ENCODE measurements at regions not wholly inside any gene's neighbourhood (a gene's known extent, or its start where the extent isn't known, plus 50 kb on each side); places are given as distances from the start of the nearest gene placed in this dataset.

- CTCF ChIA-PET = no interaction called here
- DNase-seq (ENCODE audit: extremely low spot score) = no peak
- POLR2A ChIA-PET = no interaction called here
- TF ChIP-seq CTBP1 (IDR thresholded peaks at IDR 0.05; ENCODE audit: borderline replicate concordance) (no peak), FOXK2 (IDR thresholded peaks at IDR 0.05) (no peak), LEF1 (IDR thresholded peaks at IDR 0.05; ENCODE audit: borderline replicate concordance) (no peak), SUZ12 (IDR thresholded peaks at IDR 0.05) (no peak), ELF4 (IDR thresholded peaks at IDR 0.05) (no peak), FOXA1 (IDR thresholded peaks at IDR 0.05) (no peak), BHLHE40 (IDR thresholded peaks at IDR 0.05; ENCODE audit: borderline replicate concordance) (no peak), ARNT (IDR thresholded peaks at IDR 0.05) (no peak), ZNF384 (IDR thresholded peaks at IDR 0.05) (no peak)
Measured at GRCh38 chr2:203789618-203790017, 78.0 kb upstream of the CTLA4 start.

GRCh38 chr2:203790134-203790852 lies 77.3 kb upstream of the CTLA4 start:
- no peak for TF ChIP-seq LEF1 (IDR thresholded peaks at IDR 0.05; ENCODE audit: borderline replicate concordance)
- TF ChIP-seq NFRKB (IDR thresholded peaks at IDR 0.05) = no peak
- no peak for TF ChIP-seq CTBP1 (IDR thresholded peaks at IDR 0.05; ENCODE audit: borderline replicate concordance)
- TF ChIP-seq HDGF (IDR thresholded peaks at IDR 0.05; ENCODE audit: borderline replicate concordance) = no peak
- no peak for TF ChIP-seq ELF4 (IDR thresholded peaks at IDR 0.05)
- TF ChIP-seq BHLHE40 (IDR thresholded peaks at IDR 0.05; ENCODE audit: borderline replicate concordance) = no peak
- TF ChIP-seq SP1 (IDR thresholded peaks at IDR 0.05) = no peak
- TF ChIP-seq ARNT (IDR thresholded peaks at IDR 0.05) = no peak
- TF ChIP-seq ZNF384 (IDR thresholded peaks at IDR 0.05) = no peak
- CTCF ChIA-PET = no interaction called here

GRCh38 chr2:203796248-203797010 lies 71.1 kb upstream of the CTLA4 start:
- DNase-seq (ENCODE audit: extremely low spot score) = no peak
- TF ChIP-seq ZNF384 (IDR thresholded peaks at IDR 0.05) (no peak), NFRKB (IDR thresholded peaks at IDR 0.05) (no peak), ARNT (IDR thresholded peaks at IDR 0.05) (no peak), FOXM1 (IDR thresholded peaks at IDR 0.05; ENCODE audit: borderline replicate concordance) (no peak), SP1 (IDR thresholded peaks at IDR 0.05) (no peak), CTBP1 (IDR thresholded peaks at IDR 0.05; ENCODE audit: borderline replicate concordance) (no peak)
- CTCF ChIA-PET = no interaction called here
- POLR2A ChIA-PET = no interaction called here

More at GRCh38 chr2:203790134-203790852, 77.3 kb upstream of the CTLA4 start:
- POLR2A ChIA-PET = no interaction called here
- no peak for DNase-seq (ENCODE audit: extremely low spot score)

GRCh38 chr2:203797276-203797675 lies 70.3 kb upstream of the CTLA4 start:
- no peak for TF ChIP-seq TARDBP (IDR thresholded peaks at IDR 0.05)
- no peak for TF ChIP-seq LEF1 (IDR thresholded peaks at IDR 0.05; ENCODE audit: borderline replicate concordance)
- no peak for TF ChIP-seq HDGF (IDR thresholded peaks at IDR 0.05; ENCODE audit: borderline replicate concordance)
- ChIA-PET POLR2A (no interaction called here), CTCF (interaction anchor here (0.6 to 1.8 kb wide), 2 partner anchors 13 to 289 kb away, joined by 3 read pairs; no protein-coding TSS in a partner anchor)
- DNase-seq (ENCODE audit: extremely low spot score) = no peak

- POLR2A ChIA-PET = no interaction called here
- TF ChIP-seq CTBP1 (IDR thresholded peaks at IDR 0.05; ENCODE audit: borderline replicate concordance) = no peak
- TF ChIP-seq ARNT (IDR thresholded peaks at IDR 0.05) = no peak
- no peak for TF ChIP-seq FOXA1 (IDR thresholded peaks at IDR 0.05)
- TF ChIP-seq NFRKB (IDR thresholded peaks at IDR 0.05) = no peak
- CTCF ChIA-PET = interaction anchor here (0.6 to 1.8 kb wide), 2 partner anchors 14 to 289 kb away, joined by 3 read pairs; no protein-coding TSS in a partner anchor
- no peak for DNase-seq (ENCODE audit: extremely low spot score)
Measured at GRCh38 chr2:203797712-203798111, 69.9 kb upstream of the CTLA4 start.

GRCh38 chr2:203798296-203799087 lies 69.1 kb upstream of the CTLA4 start:
- ChIA-PET POLR2A (no interaction called here), CTCF (interaction anchor here (1.8 kb wide), 1 partner anchor 15 kb away, joined by 3 read pairs; no protein-coding TSS in a partner anchor)
- TF ChIP-seq FOXM1 (IDR thresholded peaks at IDR 0.05; ENCODE audit: borderline replicate concordance) (no peak), L3MBTL2 (conservative IDR thresholded peaks at IDR 0.05) (no peak), HDGF (IDR thresholded peaks at IDR 0.05; ENCODE audit: borderline replicate concordance) (no peak), FOXK2 (IDR thresholded peaks at IDR 0.05) (no peak), CTBP1 (IDR thresholded peaks at IDR 0.05; ENCODE audit: borderline replicate concordance) (no peak), SUZ12 (IDR thresholded peaks at IDR 0.05) (no peak)
- DNase-seq (ENCODE audit: extremely low spot score) = no peak

GRCh38 chr2:203799908-203800307 lies 67.7 kb upstream of the CTLA4 start:
- ChIA-PET CTCF (no interaction called here), POLR2A (no interaction called here)
- no peak for DNase-seq (ENCODE audit: extremely low spot score)
- TF ChIP-seq PKNOX1 (IDR thresholded peaks at IDR 0.05) = no peak
- TF ChIP-seq ELF4 (IDR thresholded peaks at IDR 0.05) = no peak

- no peak for TF ChIP-seq ZNF384 (IDR thresholded peaks at IDR 0.05)
- no peak for TF ChIP-seq FOXK2 (IDR thresholded peaks at IDR 0.05)
- TF ChIP-seq ARNT (IDR thresholded peaks at IDR 0.05) = no peak
- no peak for TF ChIP-seq BHLHE40 (IDR thresholded peaks at IDR 0.05; ENCODE audit: borderline replicate concordance)
- no peak for TF ChIP-seq LEF1 (IDR thresholded peaks at IDR 0.05; ENCODE audit: borderline replicate concordance)
- TF ChIP-seq FOXA1 (IDR thresholded peaks at IDR 0.05) = no peak
- TF ChIP-seq FOXM1 (IDR thresholded peaks at IDR 0.05; ENCODE audit: borderline replicate concordance) = no peak
- no peak for TF ChIP-seq NFRKB (IDR thresholded peaks at IDR 0.05)
- TF ChIP-seq PKNOX1 (IDR thresholded peaks at IDR 0.05) = no peak
- no peak for TF ChIP-seq SUZ12 (IDR thresholded peaks at IDR 0.05)
- TF ChIP-seq ELF4 (IDR thresholded peaks at IDR 0.05) = no peak
- TF ChIP-seq CTBP1 (IDR thresholded peaks at IDR 0.05; ENCODE audit: borderline replicate concordance) = no peak
- TF ChIP-seq L3MBTL2 (conservative IDR thresholded peaks at IDR 0.05) = no peak
- TF ChIP-seq SP1 (IDR thresholded peaks at IDR 0.05) = no peak
- no peak for TF ChIP-seq HDGF (IDR thresholded peaks at IDR 0.05; ENCODE audit: borderline replicate concordance)
- no peak for TF ChIP-seq TARDBP (IDR thresholded peaks at IDR 0.05)
- DNase-seq (ENCODE audit: extremely low spot score) = no peak
- POLR2A ChIA-PET = no interaction called here
- CTCF ChIA-PET = no interaction called here
Measured at GRCh38 chr2:203800783-203801182, 66.8 kb upstream of the CTLA4 start.

Measured in HEK293T (cell line).